ENCODE measurements at regions not wholly inside any gene's neighbourhood (a gene's known extent, or its start where the extent isn't known, plus 50 kb on each side); places are given as distances from the start of the nearest gene placed in this dataset.

- TF ChIP-seq ZNF274 (IDR thresholded peaks at IDR 0.05; ENCODE audit: low read depth, low read length) (no peak), SUZ12 (IDR thresholded peaks at IDR 0.05; ENCODE audit: extremely low read depth, insufficient read depth, insufficient read length) (no peak)
Observed at GRCh38 chr20:52093575-52093974, 98.0 kb downstream of the ZFP64 start.

Measured in NT2/D1 (cell line).